Smooth muscle cell (in vitro differentiated cells): ENCODE measurements at regions not wholly inside any gene's neighbourhood (a gene's known extent, or its start where the extent isn't known, plus 50 kb on each side); places are given as distances from the start of the nearest gene placed in this dataset.
A peak's percentile ranks its signal among the peaks of the same experiment; 100 is the strongest.

Experiments
- DNase-seq: peaks from one replicate; lab custom pipeline; 2025; ENCODE audit not compliant: unreplicated experiment; lab: John Stamatoyannopoulos, UW
- H2AFZ ChIP-seq: fragments of 200-600 bp; sonication (generic); 2 replicates; pipeline ENCODE4 v1.6.0; 2016; ENCODE audit warnings: antibody characterized with exemption, low read depth, mild to moderate bottlenecking
- H3F3A ChIP-seq: fragments of 200-600 bp; sonication (generic); 2 replicates; pipeline ENCODE4 v1.6.0; 2017; ENCODE audit warnings: antibody characterized with exemption, low read depth
- H3K27ac ChIP-seq: fragments of 200-600 bp; sonication (generic); 2 replicates; pipeline ENCODE4 v1.5.1; 2016; ENCODE audit warnings: low read depth, mild to moderate bottlenecking
- H3K27me3 ChIP-seq: fragments of 200-600 bp; sonication (generic); 2 replicates; pipeline ENCODE4 v1.6.1; 2016; ENCODE audit warnings: low read depth, mild to moderate bottlenecking
- H3K36me3 ChIP-seq: fragments of 200-600 bp; sonication (generic); 2 replicates; pipeline ENCODE4 v1.5.1; 2016; ENCODE audit warnings: low read depth
- H3K4me1 ChIP-seq: fragments of 200-600 bp; sonication (generic); 2 replicates; pipeline ENCODE4 v1.5.1; 2016; ENCODE audit warnings: low read depth
- H3K4me2 ChIP-seq: fragments of 200-600 bp; sonication (generic); 2 replicates; pipeline ENCODE4 v1.6.0; 2016; ENCODE audit warnings: mild to moderate bottlenecking
- H3K4me3 ChIP-seq: fragments of 200-600 bp; sonication (generic); 2 replicates; pipeline ENCODE4 v1.5.1; 2016; ENCODE audit warnings: mild to moderate bottlenecking
- H3K79me2 ChIP-seq: fragments of 200-600 bp; sonication (generic); 2 replicates; pipeline ENCODE4 v1.6.0; 2016; ENCODE audit warnings: low read depth, mild to moderate bottlenecking
- H3K9ac ChIP-seq: fragments of 200-600 bp; sonication (generic); 2 replicates; pipeline ENCODE4 v1.6.0; 2016; ENCODE audit warnings: low read depth
- H3K9me3 ChIP-seq: fragments of 200-600 bp; sonication (generic); replicated peaks from 2 replicates; pipeline ENCODE4 v1.5.1; 2016; ENCODE audit warnings: low read depth
- H4K20me1 ChIP-seq: fragments of 200-600 bp; sonication (generic); 2 replicates; pipeline ENCODE4 v1.6.0; 2016; ENCODE audit warnings: low read depth
- WGBS: methylation state at CpG from one replicate; pipeline ENCODE4 v1.1.7; 2016; ENCODE audit warnings: low lambda C conversion rate; 5-methylcytosine and 5-hydroxymethylcytosine counted together
- TF ChIP-seq, protein P1 (sequence below): fragments of 200-600 bp; sonication (generic); IDR thresholded peaks from 2 replicates; pipeline ENCODE4 v1.5.1; 2017; ENCODE audit warnings: borderline replicate concordance, mild to moderate bottlenecking, antibody characterized with exemption; ENCODE audit not compliant: insufficient read depth, poor library complexity, severe bottlenecking

DNA sequence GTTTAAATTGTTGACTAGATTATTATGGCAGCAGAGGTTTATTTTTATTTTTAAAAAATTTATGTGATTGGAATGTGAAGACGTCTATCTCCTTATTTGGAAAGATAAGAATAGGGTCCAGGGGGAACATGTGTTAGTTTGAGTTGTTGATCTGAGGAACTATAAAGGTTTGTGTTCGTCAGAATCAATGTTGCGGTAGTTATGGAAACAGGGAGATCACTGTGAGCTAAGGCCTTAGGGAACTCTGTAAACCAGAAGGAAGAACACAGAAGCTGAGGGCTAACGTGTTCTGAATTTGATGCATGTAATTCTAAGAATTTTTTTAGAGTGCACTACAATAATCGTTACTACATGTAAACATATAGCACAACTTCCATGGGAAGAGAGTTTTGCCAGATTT lies 168.5 kb upstream of the ZSWIM2 start:
- H3K4me1 ChIP-seq: no peaks in the 10 kb centered on the region
- H3K27ac ChIP-seq: no peak overlapping the region
- no peak overlapping the region for H3K9ac ChIP-seq
- H3K4me2 ChIP-seq: no peak overlapping the region
- H3K36me3 ChIP-seq: no peaks in the 10 kb centered on the region
- no peak overlapping the region for H2AFZ ChIP-seq
- no peaks in the 10 kb centered on the region for H4K20me1 ChIP-seq
- TF ChIP-seq, protein P1, sequence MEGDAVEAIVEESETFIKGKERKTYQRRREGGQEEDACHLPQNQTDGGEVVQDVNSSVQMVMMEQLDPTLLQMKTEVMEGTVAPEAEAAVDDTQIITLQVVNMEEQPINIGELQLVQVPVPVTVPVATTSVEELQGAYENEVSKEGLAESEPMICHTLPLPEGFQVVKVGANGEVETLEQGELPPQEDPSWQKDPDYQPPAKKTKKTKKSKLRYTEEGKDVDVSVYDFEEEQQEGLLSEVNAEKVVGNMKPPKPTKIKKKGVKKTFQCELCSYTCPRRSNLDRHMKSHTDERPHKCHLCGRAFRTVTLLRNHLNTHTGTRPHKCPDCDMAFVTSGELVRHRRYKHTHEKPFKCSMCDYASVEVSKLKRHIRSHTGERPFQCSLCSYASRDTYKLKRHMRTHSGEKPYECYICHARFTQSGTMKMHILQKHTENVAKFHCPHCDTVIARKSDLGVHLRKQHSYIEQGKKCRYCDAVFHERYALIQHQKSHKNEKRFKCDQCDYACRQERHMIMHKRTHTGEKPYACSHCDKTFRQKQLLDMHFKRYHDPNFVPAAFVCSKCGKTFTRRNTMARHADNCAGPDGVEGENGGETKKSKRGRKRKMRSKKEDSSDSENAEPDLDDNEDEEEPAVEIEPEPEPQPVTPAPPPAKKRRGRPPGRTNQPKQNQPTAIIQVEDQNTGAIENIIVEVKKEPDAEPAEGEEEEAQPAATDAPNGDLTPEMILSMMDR: no peak
- H3K9me3 ChIP-seq: no peaks in the 10 kb centered on the region
- no peaks in the 10 kb centered on the region for H3K79me2 ChIP-seq
- H3F3A ChIP-seq: peaks cover 5% of the 10 kb centered on the region
- WGBS: 90% methylated on average over 5 of the region's 5 CpGs
- H3K4me3 ChIP-seq: no peak overlapping the region
- H3K27me3 ChIP-seq: no peaks in the 10 kb centered on the region
- DNase-seq: no peak

DNA sequence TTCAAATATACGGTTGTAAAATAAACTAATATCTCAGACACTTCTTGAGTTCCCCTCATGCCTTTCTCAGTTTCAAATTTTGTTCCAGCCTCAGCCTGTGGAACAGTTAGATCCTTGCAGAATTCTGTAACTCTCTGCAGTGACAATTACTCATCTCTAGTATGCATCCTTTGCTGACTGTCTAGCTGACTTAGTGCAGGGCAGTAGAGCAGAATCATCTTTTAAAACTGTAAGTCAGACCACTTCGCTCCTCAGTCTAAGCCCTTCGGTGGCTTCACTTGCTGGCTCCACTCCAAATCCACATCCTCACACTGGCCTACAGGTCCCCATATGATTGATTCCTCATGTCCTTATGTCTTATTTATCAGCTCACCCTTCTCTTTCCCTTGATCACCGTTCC lies 164.1 kb upstream of the ZSWIM2 start:
- Histone ChIP-seq H2AFZ (peak overlapping the region; percentile 51), H3F3A (peaks cover 5% of the 10 kb centered on the region), H3K9me3 (no peaks in the 10 kb centered on the region), H3K27ac (no peak overlapping the region), H3K79me2 (no peaks in the 10 kb centered on the region), H3K36me3 (no peaks in the 10 kb centered on the region), H3K27me3 (no peaks in the 10 kb centered on the region), H3K4me3 (no peak overlapping the region), H3K4me1 (no peaks in the 10 kb centered on the region), H3K4me2 (no peak overlapping the region), H3K9ac (no peak overlapping the region), H4K20me1 (no peaks in the 10 kb centered on the region)
- 63% methylated on average over 4 of the region's 4 CpGs for whole genome bisulfite sequencing
- TF ChIP-seq, protein P1: no peak
- DNase-seq: no peak

DNA sequence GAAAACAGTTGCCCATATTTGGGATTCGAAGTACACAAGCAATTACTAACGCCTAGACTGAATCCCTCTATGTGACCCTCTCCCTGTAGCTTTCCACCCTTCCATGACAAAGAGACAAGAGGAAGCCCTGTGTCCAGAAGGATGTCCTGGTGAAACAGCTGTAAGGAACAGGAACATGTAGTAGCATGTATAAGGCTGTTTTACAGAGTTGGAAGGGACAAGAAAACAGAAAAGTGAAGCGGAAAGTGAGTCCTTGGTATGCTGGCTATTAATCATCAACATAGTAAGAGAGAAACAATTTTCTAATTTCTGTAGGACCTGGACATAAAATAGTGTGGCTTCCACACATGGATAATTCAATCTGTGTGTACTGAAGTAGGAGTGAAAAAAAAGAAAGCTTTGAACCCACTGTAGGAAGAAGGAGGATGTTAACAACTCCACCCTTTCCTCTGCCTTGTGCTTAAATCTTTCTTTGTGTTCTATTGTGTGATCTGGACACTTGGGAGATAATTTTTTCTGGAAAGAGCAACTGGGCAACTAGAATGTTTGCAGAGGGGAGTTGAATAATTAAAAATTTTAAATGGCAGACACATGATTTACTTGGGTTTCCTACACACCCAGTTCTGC lies 162.3 kb upstream of the ZSWIM2 start:
- TF ChIP-seq, protein P1: no peak
- Histone ChIP-seq H3K4me1 (no peaks in the 10 kb centered on the region), H3K4me3 (no peak overlapping the region), H3K27me3 (no peaks in the 10 kb centered on the region), H3K9me3 (no peaks in the 10 kb centered on the region), H3K27ac (no peak overlapping the region), H2AFZ (no peak overlapping the region), H3K79me2 (no peaks in the 10 kb centered on the region), H3K36me3 (no peaks in the 10 kb centered on the region), H4K20me1 (no peaks in the 10 kb centered on the region), H3K4me2 (no peak overlapping the region), H3K9ac (no peak overlapping the region), H3F3A (peaks cover 5% of the 10 kb centered on the region)
- WGBS: 83% methylated on average over 3 of the region's 3 CpGs
- DNase-seq: no peak

DNA sequence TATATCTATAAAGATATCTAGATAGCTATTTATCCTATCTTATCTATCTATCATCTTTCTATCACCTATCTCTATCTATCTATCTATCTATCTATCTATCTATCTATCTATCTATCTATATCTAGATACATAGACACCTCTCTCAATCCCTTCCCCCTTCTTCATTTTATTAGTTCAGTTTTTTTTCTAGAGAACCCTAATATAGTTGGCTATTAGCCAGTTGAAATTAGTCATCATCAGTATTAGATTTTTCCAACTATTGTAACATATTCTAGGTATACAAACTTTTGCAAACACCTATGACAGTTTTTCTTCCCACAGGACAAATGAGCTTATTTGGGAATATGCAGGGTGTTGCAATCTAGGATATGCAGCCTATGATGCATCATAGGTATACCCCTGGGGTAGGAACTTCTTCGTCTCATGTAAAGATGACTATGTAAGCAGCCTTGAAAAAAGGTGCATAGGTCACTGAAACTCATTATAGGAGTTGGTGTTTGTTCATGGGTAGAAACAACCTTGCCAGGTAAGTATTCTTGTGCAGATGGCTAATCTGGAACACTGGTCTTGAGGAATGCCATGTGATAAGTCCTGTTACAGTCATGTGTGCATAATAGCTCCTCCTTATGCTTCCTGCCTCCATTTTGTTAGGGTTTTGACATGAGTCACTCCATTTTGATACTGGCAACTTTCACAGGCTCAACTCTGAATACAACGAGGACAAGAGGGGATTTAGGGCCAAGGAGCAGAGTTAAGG lies 160.7 kb upstream of the ZSWIM2 start:
- H3K36me3 ChIP-seq: no peaks in the 10 kb centered on the region
- TF ChIP-seq, protein P1: no peak
- H3K4me3 ChIP-seq: no peak overlapping the region
- no peak overlapping the region for H3K4me2 ChIP-seq
- H3K9ac ChIP-seq: no peak overlapping the region
- H3K79me2 ChIP-seq: no peaks in the 10 kb centered on the region
- DNase-seq: no peak
- no peaks in the 10 kb centered on the region for H3K4me1 ChIP-seq
- H3K27ac ChIP-seq: no peak overlapping the region
- H3K9me3 ChIP-seq: no peaks in the 10 kb centered on the region
- H3K27me3 ChIP-seq: no peaks in the 10 kb centered on the region
- 90% methylated on average over 2 of the region's 2 CpGs for WGBS
- H4K20me1 ChIP-seq: no peaks in the 10 kb centered on the region
- peaks cover 5% of the 10 kb centered on the region for H3F3A ChIP-seq
- no peak overlapping the region for H2AFZ ChIP-seq
